GM12872 (cell line): ENCODE measurements at regions not wholly inside any gene's neighbourhood (a gene's known extent, or its start where the extent isn't known, plus 50 kb on each side); places are given as distances from the start of the nearest gene placed in this dataset.

Source experiments
- CTCF ChIP-seq: IDR thresholded peaks from 3 replicates; pipeline ENCODE4 v1.5.1; 2011; ENCODE audit warnings: low read depth, mild to moderate bottlenecking, low read length, moderate library complexity; ENCODE audit not compliant: insufficient read depth

- TF ChIP-seq CTCF, result no peak
Measured at GRCh38 chr5:158153508-158153907, 294.6 kb upstream of the CLINT1 start.

GRCh38 chr5:158152136-158152535 lies 293.2 kb upstream of the CLINT1 start:
- TF ChIP-seq CTCF, result no peak

- no peak for TF ChIP-seq CTCF
Measured at GRCh38 chr5:158147227-158147626, 288.3 kb upstream of the CLINT1 start.

- no peak for TF ChIP-seq CTCF
Measured at GRCh38 chr5:158145827-158146226, 286.9 kb upstream of the CLINT1 start.

GRCh38 chr5:158143081-158143480 lies 284.1 kb upstream of the CLINT1 start:
- TF ChIP-seq CTCF, result no peak

GRCh38 chr5:158142156-158142555 lies 283.2 kb upstream of the CLINT1 start:
- no peak for TF ChIP-seq CTCF

- no peak for TF ChIP-seq CTCF
Measured at GRCh38 chr5:158140120-158140731, 281.3 kb upstream of the CLINT1 start.
